Parathyroid adenoma (tissue), 2 donors: ENCODE measurements at regions not wholly inside any gene's neighbourhood (a gene's known extent, or its start where the extent isn't known, plus 50 kb on each side); places are given as distances from the start of the nearest gene placed in this dataset.
"Not testable (repeated sequence)": the region's sequence is repeated elsewhere in the genome, so short reads cannot be mapped to it uniquely, and the experiment has no call there.

Source experiments
- H2AFZ ChIP-seq: fragments of 300-600 bp; sonication (generic); one replicate; pipeline ENCODE4 v1.7.0; 2017; ENCODE audit warnings: antibody characterized with exemption, mild to moderate bottlenecking
- H3K27ac ChIP-seq: fragments of 300-600 bp; sonication (generic); one replicate; pipeline ENCODE4 v1.7.0; 2017
- H3K27me3 ChIP-seq: fragments of 300-600 bp; sonication (generic); one replicate; pipeline ENCODE4 v1.7.0; 2017; ENCODE audit warnings: low read length; ENCODE audit not compliant: control insufficient read depth, insufficient read depth
- H3K36me3 ChIP-seq: fragments of 300-600 bp; sonication (generic); one replicate; pipeline ENCODE4 v1.7.0; 2017; ENCODE audit warnings: low read length; ENCODE audit not compliant: control insufficient read depth, insufficient read depth
- H3K4me1 ChIP-seq: fragments of 300-600 bp; sonication (generic); one replicate; pipeline ENCODE4 v1.7.0; 2017; ENCODE audit warnings: control low read depth
- H3K4me2 ChIP-seq: fragments of 300-600 bp; sonication (generic); one replicate; pipeline ENCODE4 v1.7.0; 2017; ENCODE audit warnings: low read length
- H3K4me3 ChIP-seq: fragments of 300-600 bp; sonication (generic); one replicate; pipeline ENCODE4 v1.7.0; 2017; ENCODE audit warnings: low read depth, low read length
- H3K79me2 ChIP-seq: fragments of 300-600 bp; sonication (generic); one replicate; pipeline ENCODE4 v1.7.0; 2017; ENCODE audit warnings: control low read depth
- H3K9ac ChIP-seq: fragments of 300-600 bp; sonication (generic); one replicate; pipeline ENCODE4 v1.7.0; 2017; ENCODE audit warnings: mild to moderate bottlenecking
- H3K9me3 ChIP-seq: fragments of 300-600 bp; sonication (generic); one replicate; pipeline ENCODE4 v1.7.0; 2017; ENCODE audit warnings: low read length; ENCODE audit not compliant: control insufficient read depth
- CTCF ChIP-seq: fragments of 300-600 bp; sonication (generic); IDR thresholded peaks from one replicate; pipeline ENCODE4 v1.7.0; 2017; ENCODE audit warnings: antibody characterized with exemption, mild to moderate bottlenecking
- donor health status: primary hyperparathyroidism.

GRCh38 chr6:167415441-167415961 is 90.6 kb downstream of the TTLL2 start:
- Histone ChIP-seq H3K36me3 (no peaks in the 10 kb centered on the region), H3K27ac (no peak overlapping the region), H2AFZ (no peak overlapping the region), H3K27me3 (no peaks in the 10 kb centered on the region), H3K4me3 (no peak overlapping the region), H3K9me3 (no peaks in the 10 kb centered on the region), H3K4me1 (no peaks in the 10 kb centered on the region), H3K79me2 (no peaks in the 10 kb centered on the region), H3K4me2 (no peak overlapping the region), H3K9ac (no peak overlapping the region)
- no peak for TF ChIP-seq CTCF

DNA sequence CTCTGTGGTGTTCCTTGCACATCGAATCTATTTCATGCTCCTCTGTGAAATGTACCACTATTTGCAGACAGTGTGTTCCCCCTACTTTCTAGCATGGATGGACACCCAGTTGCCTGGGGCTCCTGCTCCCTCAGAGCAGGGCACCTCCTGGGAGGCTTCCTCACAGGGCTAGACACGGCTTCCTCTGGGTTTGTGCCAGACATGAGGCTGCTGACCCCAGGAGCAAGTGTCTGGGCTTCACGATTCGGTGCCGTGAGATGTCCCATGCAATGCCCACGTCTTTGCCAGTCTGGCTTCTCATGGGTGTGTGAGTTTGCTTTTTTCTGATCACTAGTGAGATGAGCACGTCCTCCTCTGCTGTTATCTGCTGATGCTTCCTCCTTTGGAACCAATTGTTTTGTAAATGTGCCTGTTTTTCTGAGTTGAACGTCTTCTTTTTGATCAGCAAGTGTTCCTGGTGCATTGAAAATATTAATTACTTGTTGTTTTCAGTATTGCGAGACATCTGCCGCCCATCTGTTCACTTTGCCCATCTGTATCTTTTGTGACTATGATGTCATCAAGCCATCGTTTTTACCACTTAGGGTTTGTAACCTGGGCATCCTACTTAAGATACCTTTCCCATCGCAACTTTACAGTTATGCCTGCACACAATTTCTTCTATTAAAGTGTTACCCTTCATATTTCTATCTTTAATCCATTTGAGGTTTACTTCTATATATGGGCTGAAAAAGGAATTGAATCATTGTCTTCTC is 92.0 kb downstream of the TTLL2 start:
- Histone ChIP-seq H3K79me2 (no peaks in the 10 kb centered on the region), H2AFZ (no peak overlapping the region)
- no peak for TF ChIP-seq CTCF

GRCh38 chr6:167420177-167420576 is 95.3 kb downstream of the TTLL2 start:
- H3K27ac ChIP-seq: no peak overlapping the region
- no peak overlapping the region for H3K4me3 ChIP-seq
- no peak overlapping the region for H3K4me2 ChIP-seq
- no peaks in the 10 kb centered on the region for H3K79me2 ChIP-seq
- no peak overlapping the region for H3K9ac ChIP-seq
- no peaks in the 10 kb centered on the region for H3K9me3 ChIP-seq
- no peaks in the 10 kb centered on the region for H3K36me3 ChIP-seq
- no peaks in the 10 kb centered on the region for H3K4me1 ChIP-seq
- no peaks in the 10 kb centered on the region for H3K27me3 ChIP-seq
- TF ChIP-seq CTCF: no peak
- no peak overlapping the region for H2AFZ ChIP-seq

More for the DNA sequence above, 92.0 kb downstream of the TTLL2 start:
- no peak overlapping the region for H3K27ac ChIP-seq
- H3K36me3 ChIP-seq: no peaks in the 10 kb centered on the region
- H3K4me2 ChIP-seq: no peak overlapping the region
- H3K4me1 ChIP-seq: no peaks in the 10 kb centered on the region
- no peaks in the 10 kb centered on the region for H3K27me3 ChIP-seq
- H3K4me3 ChIP-seq: no peak overlapping the region
- no peak overlapping the region for H3K9ac ChIP-seq
- no peaks in the 10 kb centered on the region for H3K9me3 ChIP-seq

GRCh38 chr6:167420858-167421766 is 96.2 kb downstream of the TTLL2 start:
- Histone ChIP-seq H3K4me1 (no peaks in the 10 kb centered on the region), H2AFZ (no peak overlapping the region), H3K9me3 (no peaks in the 10 kb centered on the region), H3K36me3 (no peaks in the 10 kb centered on the region), H3K79me2 (no peaks in the 10 kb centered on the region), H3K27me3 (no peaks in the 10 kb centered on the region), H3K27ac (no peak overlapping the region), H3K4me2 (no peak overlapping the region), H3K4me3 (no peak overlapping the region), H3K9ac (no peak overlapping the region)
- no peak for TF ChIP-seq CTCF

GRCh38 chr6:167421944-167422343 is 97.1 kb downstream of the TTLL2 start:
- not testable (repeated sequence) for H3K27ac ChIP-seq, H2AFZ ChIP-seq, H3K4me3 ChIP-seq, H3K79me2 ChIP-seq, H3K4me2 ChIP-seq, H3K4me1 ChIP-seq, H3K9me3 ChIP-seq, H3K36me3 ChIP-seq, H3K9ac ChIP-seq, H3K27me3 ChIP-seq
